ENCODE measurements at regions not wholly inside any gene's neighbourhood (a gene's known extent, or its start where the extent isn't known, plus 50 kb on each side); places are given as distances from the start of the nearest gene placed in this dataset.

DNA sequence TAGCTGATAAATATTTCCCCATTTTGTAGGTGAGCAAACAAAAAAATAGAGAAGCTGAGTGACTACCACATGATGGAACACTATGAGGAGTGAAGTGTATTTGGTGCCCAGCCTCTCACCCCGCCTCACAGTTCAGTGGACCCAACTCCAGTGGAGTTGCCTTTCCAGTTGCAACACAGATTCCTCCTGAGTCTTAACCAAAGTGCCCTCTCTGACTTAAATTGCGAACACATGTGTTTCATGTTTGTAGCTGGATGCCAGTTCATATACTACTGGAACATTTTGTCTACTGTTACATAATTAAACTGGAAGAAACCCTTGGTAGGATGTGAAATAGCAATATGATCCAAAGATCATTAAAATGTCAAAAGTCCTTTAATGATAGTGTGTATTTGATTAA is 448.9 kb downstream of the COL12A1 start:
- Histone ChIP-seq H3K9me3 (ENCODE audit: insufficient read depth, low read length, severe bottlenecking) (no peaks in the 10 kb centered on the region), H3K36me3 (ENCODE audit: insufficient read depth, low read length) (no peaks in the 10 kb centered on the region), H3K27ac (ENCODE audit: low read length) (no peak overlapping the region), H4K20me1 (ENCODE audit: insufficient read depth, low read length) (no peaks in the 10 kb centered on the region), H3K4me3 (ENCODE audit: low read depth in 1 of 2, low read length in 2 of 2) (no peak overlapping the region), H3K27me3 (ENCODE audit: insufficient read depth, low read length, poor library complexity) (no peaks in the 10 kb centered on the region), H3K9ac (ENCODE audit: low read depth, low read length) (no peak overlapping the region), H3K79me2 (ENCODE audit: insufficient read depth, low read length) (no peaks in the 10 kb centered on the region), H2AFZ (ENCODE audit: low read depth, low read length) (no peak overlapping the region), H3K4me2 (ENCODE audit: insufficient read depth, low read length) (no peak overlapping the region), H3K4me1 (ENCODE audit: insufficient read depth, low read length) (no peaks in the 10 kb centered on the region)
- TF ChIP-seq, protein P1, sequence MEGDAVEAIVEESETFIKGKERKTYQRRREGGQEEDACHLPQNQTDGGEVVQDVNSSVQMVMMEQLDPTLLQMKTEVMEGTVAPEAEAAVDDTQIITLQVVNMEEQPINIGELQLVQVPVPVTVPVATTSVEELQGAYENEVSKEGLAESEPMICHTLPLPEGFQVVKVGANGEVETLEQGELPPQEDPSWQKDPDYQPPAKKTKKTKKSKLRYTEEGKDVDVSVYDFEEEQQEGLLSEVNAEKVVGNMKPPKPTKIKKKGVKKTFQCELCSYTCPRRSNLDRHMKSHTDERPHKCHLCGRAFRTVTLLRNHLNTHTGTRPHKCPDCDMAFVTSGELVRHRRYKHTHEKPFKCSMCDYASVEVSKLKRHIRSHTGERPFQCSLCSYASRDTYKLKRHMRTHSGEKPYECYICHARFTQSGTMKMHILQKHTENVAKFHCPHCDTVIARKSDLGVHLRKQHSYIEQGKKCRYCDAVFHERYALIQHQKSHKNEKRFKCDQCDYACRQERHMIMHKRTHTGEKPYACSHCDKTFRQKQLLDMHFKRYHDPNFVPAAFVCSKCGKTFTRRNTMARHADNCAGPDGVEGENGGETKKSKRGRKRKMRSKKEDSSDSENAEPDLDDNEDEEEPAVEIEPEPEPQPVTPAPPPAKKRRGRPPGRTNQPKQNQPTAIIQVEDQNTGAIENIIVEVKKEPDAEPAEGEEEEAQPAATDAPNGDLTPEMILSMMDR (IDR thresholded peaks at IDR 0.05; ENCODE audit: borderline replicate concordance, extremely low read depth, low read length, poor library complexity, severe bottlenecking), result no peak
- TF ChIP-seq EZH2 (IDR thresholded peaks at IDR 0.05; ENCODE audit: borderline replicate concordance, low read depth, low read length, severe bottlenecking), result no peak
- DNase-seq (no peak), ATAC-seq (ENCODE audit: insufficient read depth, low read depth) (no peak)

DNA sequence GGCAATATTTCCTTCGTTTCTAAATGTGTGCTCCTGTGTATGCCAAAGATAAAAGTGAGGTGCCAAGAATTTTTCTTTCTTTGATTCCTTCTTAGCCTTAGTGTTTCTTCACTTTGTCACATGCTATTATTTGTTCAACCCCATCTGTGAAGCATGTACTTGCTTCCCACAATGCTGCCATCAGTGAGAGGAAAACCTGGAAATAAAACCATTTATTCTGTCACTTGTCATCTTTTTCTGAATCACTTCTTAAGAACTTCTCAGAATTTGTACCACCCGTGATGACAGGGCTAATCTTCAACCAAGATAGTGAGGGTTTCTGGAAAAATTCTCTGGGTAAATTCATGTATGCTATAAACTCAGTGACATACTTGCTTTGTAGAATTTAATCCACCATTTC is 450.1 kb downstream of the COL12A1 start:
- ATAC-seq (ENCODE audit: insufficient read depth, low read depth) (no peak), DNase-seq (no peak)
- no peak overlapping the region for H3K4me3 ChIP-seq (ENCODE audit: low read depth in 1 of 2, low read length in 2 of 2)
- H3K27me3 ChIP-seq (ENCODE audit: insufficient read depth, low read length, poor library complexity), result no peaks in the 10 kb centered on the region
- H3K4me2 ChIP-seq (ENCODE audit: insufficient read depth, low read length), result no peak overlapping the region
- no peak overlapping the region for H3K27ac ChIP-seq (ENCODE audit: low read length)
- no peak overlapping the region for H2AFZ ChIP-seq (ENCODE audit: low read depth, low read length)
- no peaks in the 10 kb centered on the region for H3K79me2 ChIP-seq (ENCODE audit: insufficient read depth, low read length)
- no peak overlapping the region for H3K9ac ChIP-seq (ENCODE audit: low read depth, low read length)
- H3K4me1 ChIP-seq (ENCODE audit: insufficient read depth, low read length), result no peaks in the 10 kb centered on the region
- TF ChIP-seq EZH2 (IDR thresholded peaks at IDR 0.05; ENCODE audit: borderline replicate concordance, low read depth, low read length, severe bottlenecking), result no peak
- TF ChIP-seq, protein P1 (IDR thresholded peaks at IDR 0.05; ENCODE audit: borderline replicate concordance, extremely low read depth, low read length, poor library complexity, severe bottlenecking), result no peak
- no peaks in the 10 kb centered on the region for H4K20me1 ChIP-seq (ENCODE audit: insufficient read depth, low read length)
- no peaks in the 10 kb centered on the region for H3K36me3 ChIP-seq (ENCODE audit: insufficient read depth, low read length)
- H3K9me3 ChIP-seq (ENCODE audit: insufficient read depth, low read length, severe bottlenecking), result no peaks in the 10 kb centered on the region

DNA sequence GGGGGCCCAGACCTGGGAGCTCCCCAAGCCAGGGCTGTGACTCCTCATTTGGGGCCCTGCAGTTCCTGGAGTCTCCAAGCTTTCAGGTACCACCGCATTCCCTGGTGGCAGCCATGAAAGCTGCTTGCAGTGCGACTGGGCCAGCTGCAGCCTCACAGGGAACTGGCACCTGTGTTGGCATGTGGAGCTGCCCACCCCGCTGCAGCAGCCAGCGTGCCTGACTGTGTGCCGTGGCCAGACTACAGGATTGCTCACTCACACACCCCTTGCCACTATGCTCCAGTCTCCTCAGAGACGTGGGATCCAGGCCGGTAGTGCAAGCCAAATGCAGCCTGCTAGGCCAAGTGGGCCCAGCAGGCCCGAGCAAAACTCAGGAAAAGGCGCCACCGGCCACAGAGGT is 450.7 kb downstream of the COL12A1 start:
- Histone ChIP-seq H3K27me3 (ENCODE audit: insufficient read depth, low read length, poor library complexity) (no peaks in the 10 kb centered on the region), H3K9ac (ENCODE audit: low read depth, low read length) (no peak overlapping the region), H3K27ac (ENCODE audit: low read length) (no peak overlapping the region), H4K20me1 (ENCODE audit: insufficient read depth, low read length) (no peaks in the 10 kb centered on the region), H3K79me2 (ENCODE audit: insufficient read depth, low read length) (no peaks in the 10 kb centered on the region), H3K4me3 (ENCODE audit: low read depth in 1 of 2, low read length in 2 of 2) (no peak overlapping the region), H3K4me1 (ENCODE audit: insufficient read depth, low read length) (no peaks in the 10 kb centered on the region), H3K36me3 (ENCODE audit: insufficient read depth, low read length) (no peaks in the 10 kb centered on the region), H3K9me3 (ENCODE audit: insufficient read depth, low read length, severe bottlenecking) (no peaks in the 10 kb centered on the region), H2AFZ (ENCODE audit: low read depth, low read length) (no peak overlapping the region), H3K4me2 (ENCODE audit: insufficient read depth, low read length) (no peak overlapping the region)
- TF ChIP-seq EZH2 (IDR thresholded peaks at IDR 0.05; ENCODE audit: borderline replicate concordance, low read depth, low read length, severe bottlenecking), result no peak
- TF ChIP-seq, protein P1 (IDR thresholded peaks at IDR 0.05; ENCODE audit: borderline replicate concordance, extremely low read depth, low read length, poor library complexity, severe bottlenecking), result no peak
- no peak for DNase-seq
- ATAC-seq (ENCODE audit: insufficient read depth, low read depth), result no peak
